Liver (tissue), 8 donors: ENCODE measurements at regions not wholly inside any gene's neighbourhood (a gene's known extent, or its start where the extent isn't known, plus 50 kb on each side); places are given as distances from the start of the nearest gene placed in this dataset.

Experiments
- DNase-seq: peaks from one replicate; pipeline ENCODE4 v3.0.0-alpha.2; 2017; ENCODE audit warnings: low spot score
- H3K27ac ChIP-seq, 2 donors: one replicate each; pipeline ENCODE4 v1.7.0; 2013; ENCODE audit warnings: inconsistent platforms in 2 of 2, low read length in 2 of 2, control low read depth in 1 of 2, low read depth in 1 of 2, mild to moderate bottlenecking in 1 of 2
- H3K27me3 ChIP-seq, 4 donors: one replicate each; pipeline versions ENCODE4 v1.6.1 to v1.7.0; 2013; ENCODE audit warnings: low read length in 3 of 4, inconsistent platforms in 1 of 4, mild to moderate bottlenecking in 1 of 4, moderate library complexity in 1 of 4; ENCODE audit not compliant: control insufficient read depth in 4 of 4, insufficient read depth in 4 of 4
- H3K36me3 ChIP-seq, 4 donors: one replicate each; pipeline versions ENCODE4 v1.6.1 to v1.7.0; 2013; ENCODE audit warnings: low read length in 3 of 4, mild to moderate bottlenecking in 3 of 4, low read depth in 1 of 4, moderate library complexity in 1 of 4; ENCODE audit not compliant: control insufficient read depth in 4 of 4, insufficient read depth in 3 of 4
- H3K4me1 ChIP-seq, 4 donors: one replicate each; pipeline versions ENCODE4 v1.6.1 to v1.7.0; 2013; ENCODE audit warnings: low read length in 3 of 4, mild to moderate bottlenecking in 3 of 4, moderate library complexity in 1 of 4; ENCODE audit not compliant: control insufficient read depth in 4 of 4, insufficient read depth in 4 of 4
- H3K4me3 ChIP-seq, 3 donors: one replicate each; pipeline versions ENCODE4 v1.6.1 to v1.7.0; 2013; ENCODE audit warnings: low read length in 3 of 3, control low read depth in 1 of 3, low read depth in 1 of 3, mild to moderate bottlenecking in 1 of 3
- H3K9ac ChIP-seq, 2 donors: one replicate each; pipeline ENCODE4 v1.7.0; 2013; ENCODE audit warnings: low read length in 2 of 2, mild to moderate bottlenecking in 2 of 2, moderate library complexity in 2 of 2, control low read depth in 1 of 2, low read depth in 1 of 2
- H3K9me3 ChIP-seq, 4 donors: one replicate each; pipeline versions ENCODE4 v1.6.1 to v1.7.0; 2013; ENCODE audit warnings: low read length in 3 of 4; ENCODE audit not compliant: control insufficient read depth in 4 of 4
- EGR1 ChIP-seq, 2 donors: IDR thresholded peaks; 2 replicates each; pipeline ENCODE4 v1.6.1; 2016 to 2018; ENCODE audit warnings: antibody characterized with exemption in 2 of 2, low read depth in 2 of 2
- FOXA1 ChIP-seq: IDR thresholded peaks from 2 replicates; pipeline ENCODE4 v1.6.1; 2016; ENCODE audit warnings: antibody characterized with exemption
- FOXA2 ChIP-seq: IDR thresholded peaks from 2 replicates; pipeline ENCODE4 v1.6.1; 2016; ENCODE audit warnings: antibody characterized with exemption
- GABPA ChIP-seq, 2 donors: IDR thresholded peaks in 1 of 2; conservative IDR thresholded peaks in 1 of 2; 2 replicates each; pipeline ENCODE4 v1.6.1; 2016; ENCODE audit warnings: antibody characterized with exemption in 2 of 2, mild to moderate bottlenecking in 1 of 2, moderate library complexity in 1 of 2
- HNF4A ChIP-seq, 2 donors: conservative IDR thresholded peaks; 2 replicates each; pipeline ENCODE4 v1.6.1; 2016; ENCODE audit warnings: antibody characterized with exemption in 2 of 2, mild to moderate bottlenecking in 2 of 2
- HNF4G ChIP-seq: IDR thresholded peaks from 2 replicates; pipeline ENCODE4 v1.6.1; 2016; ENCODE audit warnings: antibody characterized with exemption
- JUND ChIP-seq, 2 donors: IDR thresholded peaks; 2 replicates each; pipeline ENCODE4 v1.6.1; 2016; ENCODE audit warnings: antibody characterized with exemption in 2 of 2
- NR2F2 ChIP-seq: IDR thresholded peaks from 2 replicates; pipeline ENCODE4 v1.6.1; 2016; ENCODE audit warnings: antibody characterized with exemption
- RAD21 ChIP-seq, 2 donors: IDR thresholded peaks; 2 replicates each; pipeline ENCODE4 v1.6.1; 2016; ENCODE audit warnings: antibody characterized with exemption in 2 of 2, mild to moderate bottlenecking in 2 of 2
- RXRA ChIP-seq, 2 donors: IDR thresholded peaks; 2 replicates each; pipeline ENCODE4 v1.6.1; 2017 to 2018; ENCODE audit warnings: antibody characterized with exemption in 2 of 2, mild to moderate bottlenecking in 1 of 2
- SP1 ChIP-seq: IDR thresholded peaks from 2 replicates; pipeline ENCODE4 v1.6.1; 2018; ENCODE audit warnings: antibody characterized with exemption, mild to moderate bottlenecking
- TAF1 ChIP-seq: conservative IDR thresholded peaks from 2 replicates; pipeline ENCODE4 v1.6.1; 2016; ENCODE audit warnings: antibody characterized with exemption, mild to moderate bottlenecking
- YY1 ChIP-seq: IDR thresholded peaks from 2 replicates; pipeline ENCODE4 v1.6.1; 2016; ENCODE audit warnings: antibody characterized with exemption, mild to moderate bottlenecking
- WGBS: extraction: QIAGEN DNeasy Blood & Tissue Kit; methylation state at CpG from one replicate; pipeline ENCODE4 v1.1.7; 2013; 5-methylcytosine and 5-hydroxymethylcytosine counted together
- TF ChIP-seq, protein P1 (sequence below): IDR thresholded peaks from 2 replicates; pipeline ENCODE4 v1.6.1; 2016; ENCODE audit warnings: antibody characterized with exemption, mild to moderate bottlenecking
- TF ChIP-seq, protein P2 (sequence below): fragments of 150-350 bp; IDR thresholded peaks from 2 replicates; pipeline ENCODE4 v1.5.1; 2017; ENCODE audit warnings: improper control_type of control experiment, low read depth, low read length; ENCODE audit not compliant: missing input control
- TF ChIP-seq, protein P3 (sequence below): IDR thresholded peaks from 2 replicates; pipeline ENCODE4 v1.6.1; 2016; ENCODE audit warnings: antibody characterized with exemption
- TF ChIP-seq, protein P4 (sequence below): IDR thresholded peaks from 2 replicates; pipeline ENCODE4 v1.6.1; 2016; ENCODE audit warnings: antibody characterized with exemption
- TF ChIP-seq, protein P5 (sequence below): IDR thresholded peaks from 2 replicates; pipeline ENCODE4 v1.6.1; 2016; ENCODE audit warnings: antibody characterized with exemption
- donor health status: healthy.
- donor health status: healthy.
- donor health status: healthy.
- donor health status: healthy.
- donor health status: healthy.

DNA sequence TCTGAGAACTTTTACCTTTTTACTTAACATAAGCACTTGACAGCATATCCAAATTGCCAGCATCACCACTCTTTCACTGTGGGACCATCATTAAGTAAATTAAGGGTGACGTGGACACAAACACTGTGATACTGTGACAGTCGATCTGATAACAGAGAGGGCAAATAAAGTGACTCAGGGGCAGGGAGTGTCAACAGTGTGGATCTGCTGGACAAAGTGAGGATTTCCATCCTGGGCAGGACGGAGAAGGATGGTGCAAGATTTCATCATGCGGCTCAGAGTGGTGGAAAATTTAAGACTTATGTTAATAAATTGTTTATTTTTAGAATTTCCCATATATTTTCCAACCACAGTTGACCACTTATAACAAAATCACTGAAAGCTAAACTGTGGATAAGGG lies 60.0 kb upstream of the WDFY2 start:
- Histone ChIP-seq H3K27ac (peak overlapping the region; percentile 87 to 91), H3K9me3 (no peaks in the 10 kb centered on the region), H3K4me3 (no peak overlapping the region), H3K9ac (peak overlapping the region in 1 of 2 donors; percentile 81), H3K27me3 (no peaks in the 10 kb centered on the region), H3K4me1 (peaks cover 4 to 19% (median 9%) of the 10 kb centered on the region in 4 donors), H3K36me3 (no peaks in the 10 kb centered on the region)
- no peak for DNase-seq
- peak; percentile 88 to 94 for TF ChIP-seq HNF4A (conservative IDR thresholded peaks at IDR 0.05)
- TF ChIP-seq YY1 = peak; percentile 87
- TF ChIP-seq GABPA (IDR thresholded peaks at IDR 0.05 in 1 of 2, conservative IDR thresholded peaks at IDR 0.05 in 1 of 2) = peak in 1 of 2 donors; percentile 44
- peak; percentile 99 for TF ChIP-seq FOXA1
- TF ChIP-seq, protein P1, sequence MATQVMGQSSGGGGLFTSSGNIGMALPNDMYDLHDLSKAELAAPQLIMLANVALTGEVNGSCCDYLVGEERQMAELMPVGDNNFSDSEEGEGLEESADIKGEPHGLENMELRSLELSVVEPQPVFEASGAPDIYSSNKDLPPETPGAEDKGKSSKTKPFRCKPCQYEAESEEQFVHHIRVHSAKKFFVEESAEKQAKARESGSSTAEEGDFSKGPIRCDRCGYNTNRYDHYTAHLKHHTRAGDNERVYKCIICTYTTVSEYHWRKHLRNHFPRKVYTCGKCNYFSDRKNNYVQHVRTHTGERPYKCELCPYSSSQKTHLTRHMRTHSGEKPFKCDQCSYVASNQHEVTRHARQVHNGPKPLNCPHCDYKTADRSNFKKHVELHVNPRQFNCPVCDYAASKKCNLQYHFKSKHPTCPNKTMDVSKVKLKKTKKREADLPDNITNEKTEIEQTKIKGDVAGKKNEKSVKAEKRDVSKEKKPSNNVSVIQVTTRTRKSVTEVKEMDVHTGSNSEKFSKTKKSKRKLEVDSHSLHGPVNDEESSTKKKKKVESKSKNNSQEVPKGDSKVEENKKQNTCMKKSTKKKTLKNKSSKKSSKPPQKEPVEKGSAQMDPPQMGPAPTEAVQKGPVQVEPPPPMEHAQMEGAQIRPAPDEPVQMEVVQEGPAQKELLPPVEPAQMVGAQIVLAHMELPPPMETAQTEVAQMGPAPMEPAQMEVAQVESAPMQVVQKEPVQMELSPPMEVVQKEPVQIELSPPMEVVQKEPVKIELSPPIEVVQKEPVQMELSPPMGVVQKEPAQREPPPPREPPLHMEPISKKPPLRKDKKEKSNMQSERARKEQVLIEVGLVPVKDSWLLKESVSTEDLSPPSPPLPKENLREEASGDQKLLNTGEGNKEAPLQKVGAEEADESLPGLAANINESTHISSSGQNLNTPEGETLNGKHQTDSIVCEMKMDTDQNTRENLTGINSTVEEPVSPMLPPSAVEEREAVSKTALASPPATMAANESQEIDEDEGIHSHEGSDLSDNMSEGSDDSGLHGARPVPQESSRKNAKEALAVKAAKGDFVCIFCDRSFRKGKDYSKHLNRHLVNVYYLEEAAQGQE = peak; percentile 81
- TF ChIP-seq NR2F2 = peak; percentile 26
- TF ChIP-seq TAF1 = no peak
- TF ChIP-seq FOXA2 = peak; percentile 98
- TF ChIP-seq, protein P2, sequence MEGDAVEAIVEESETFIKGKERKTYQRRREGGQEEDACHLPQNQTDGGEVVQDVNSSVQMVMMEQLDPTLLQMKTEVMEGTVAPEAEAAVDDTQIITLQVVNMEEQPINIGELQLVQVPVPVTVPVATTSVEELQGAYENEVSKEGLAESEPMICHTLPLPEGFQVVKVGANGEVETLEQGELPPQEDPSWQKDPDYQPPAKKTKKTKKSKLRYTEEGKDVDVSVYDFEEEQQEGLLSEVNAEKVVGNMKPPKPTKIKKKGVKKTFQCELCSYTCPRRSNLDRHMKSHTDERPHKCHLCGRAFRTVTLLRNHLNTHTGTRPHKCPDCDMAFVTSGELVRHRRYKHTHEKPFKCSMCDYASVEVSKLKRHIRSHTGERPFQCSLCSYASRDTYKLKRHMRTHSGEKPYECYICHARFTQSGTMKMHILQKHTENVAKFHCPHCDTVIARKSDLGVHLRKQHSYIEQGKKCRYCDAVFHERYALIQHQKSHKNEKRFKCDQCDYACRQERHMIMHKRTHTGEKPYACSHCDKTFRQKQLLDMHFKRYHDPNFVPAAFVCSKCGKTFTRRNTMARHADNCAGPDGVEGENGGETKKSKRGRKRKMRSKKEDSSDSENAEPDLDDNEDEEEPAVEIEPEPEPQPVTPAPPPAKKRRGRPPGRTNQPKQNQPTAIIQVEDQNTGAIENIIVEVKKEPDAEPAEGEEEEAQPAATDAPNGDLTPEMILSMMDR = no peak
- peak; percentile 34 for TF ChIP-seq HNF4G
- peak; percentile 65 to 66 for TF ChIP-seq RAD21 (IDR thresholded peaks at IDR 0.05)
- TF ChIP-seq, protein P3, sequence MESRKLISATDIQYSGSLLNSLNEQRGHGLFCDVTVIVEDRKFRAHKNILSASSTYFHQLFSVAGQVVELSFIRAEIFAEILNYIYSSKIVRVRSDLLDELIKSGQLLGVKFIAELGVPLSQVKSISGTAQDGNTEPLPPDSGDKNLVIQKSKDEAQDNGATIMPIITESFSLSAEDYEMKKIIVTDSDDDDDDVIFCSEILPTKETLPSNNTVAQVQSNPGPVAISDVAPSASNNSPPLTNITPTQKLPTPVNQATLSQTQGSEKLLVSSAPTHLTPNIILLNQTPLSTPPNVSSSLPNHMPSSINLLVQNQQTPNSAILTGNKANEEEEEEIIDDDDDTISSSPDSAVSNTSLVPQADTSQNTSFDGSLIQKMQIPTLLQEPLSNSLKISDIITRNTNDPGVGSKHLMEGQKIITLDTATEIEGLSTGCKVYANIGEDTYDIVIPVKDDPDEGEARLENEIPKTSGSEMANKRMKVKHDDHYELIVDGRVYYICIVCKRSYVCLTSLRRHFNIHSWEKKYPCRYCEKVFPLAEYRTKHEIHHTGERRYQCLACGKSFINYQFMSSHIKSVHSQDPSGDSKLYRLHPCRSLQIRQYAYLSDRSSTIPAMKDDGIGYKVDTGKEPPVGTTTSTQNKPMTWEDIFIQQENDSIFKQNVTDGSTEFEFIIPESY = peak; percentile 88
- TF ChIP-seq, protein P4, sequence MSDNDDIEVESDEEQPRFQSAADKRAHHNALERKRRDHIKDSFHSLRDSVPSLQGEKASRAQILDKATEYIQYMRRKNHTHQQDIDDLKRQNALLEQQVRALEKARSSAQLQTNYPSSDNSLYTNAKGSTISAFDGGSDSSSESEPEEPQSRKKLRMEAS = peak; percentile 74
- peak; percentile 94 to 98 for TF ChIP-seq JUND (IDR thresholded peaks at IDR 0.05)
- TF ChIP-seq RXRA (IDR thresholded peaks at IDR 0.05) = peak; percentile 88 to 94
- TF ChIP-seq EGR1 (IDR thresholded peaks at IDR 0.05; ENCODE audit: low read depth in 2 of 2) = peak in 1 of 2 donors; percentile 81
- peak; percentile 88 for TF ChIP-seq SP1
- TF ChIP-seq, protein P5, sequence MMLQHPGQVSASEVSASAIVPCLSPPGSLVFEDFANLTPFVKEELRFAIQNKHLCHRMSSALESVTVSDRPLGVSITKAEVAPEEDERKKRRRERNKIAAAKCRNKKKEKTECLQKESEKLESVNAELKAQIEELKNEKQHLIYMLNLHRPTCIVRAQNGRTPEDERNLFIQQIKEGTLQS = peak; percentile 96
- 28% methylated on average over 4 of the region's 4 CpGs for WGBS
